ENCODE measurements at regions not wholly inside any gene's neighbourhood (a gene's known extent, or its start where the extent isn't known, plus 50 kb on each side); places are given as distances from the start of the nearest gene placed in this dataset.

DNA sequence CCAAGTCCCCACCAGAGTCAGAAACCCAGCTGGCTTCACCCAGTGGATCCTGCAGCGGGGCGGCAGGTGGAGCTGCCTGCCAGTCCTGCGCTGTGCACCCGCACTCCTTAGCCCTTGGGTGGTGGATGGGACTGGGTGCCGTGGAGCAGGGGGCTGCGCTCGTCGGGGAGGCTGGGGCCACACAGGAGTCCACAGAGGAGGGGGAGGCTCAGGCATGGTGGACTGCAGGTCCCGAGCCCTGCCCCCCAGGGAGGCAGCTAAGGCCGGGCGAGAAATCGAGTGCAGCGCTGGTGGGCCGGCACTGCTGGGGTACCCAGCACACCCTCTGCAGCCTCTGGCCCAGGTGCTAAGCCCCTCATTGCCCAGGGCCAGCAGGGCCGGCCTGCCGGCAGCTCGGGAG is 144.6 kb upstream of the MGAT5 start:
- Histone ChIP-seq H3K36me3 (ENCODE audit: control insufficient read depth, insufficient read depth, low read length) (no peaks in the 10 kb centered on the region), H3K27me3 (ENCODE audit: control insufficient read depth, insufficient read depth, low read length) (no peaks in the 10 kb centered on the region), H2AK5ac (ENCODE audit: low read depth, low read length) (no peak overlapping the region), H2BK5ac (ENCODE audit: low read depth, low read length, poor library complexity, severe bottlenecking) (no peak overlapping the region), H3K9me1 (ENCODE audit: insufficient read depth, low read length) (no peaks in the 10 kb centered on the region), H3K27ac (ENCODE audit: insufficient read depth, low read length) (no peak overlapping the region), H3K4ac (ENCODE audit: low read depth, low read length) (no peak overlapping the region), H2AFZ (replicated peaks; ENCODE audit: low read length, poor library complexity) (no peak overlapping the region), H3K14ac (replicated peaks; ENCODE audit: low read depth, low read length) (no peak overlapping the region), H3K79me1 (ENCODE audit: low read depth in 1 of 2, low read length in 2 of 2) (no peaks in the 10 kb centered on the region), H4K5ac (ENCODE audit: low read depth, low read length) (no peak overlapping the region), H4K91ac (ENCODE audit: insufficient read depth, low read depth, low read length) (no peak overlapping the region), H4K8ac (ENCODE audit: low read depth in 2 of 2, low read length in 2 of 2) (no peak overlapping the region), H3K4me1 (ENCODE audit: control insufficient read depth, insufficient read depth, low read length) (peaks cover 3% of the 10 kb centered on the region; the same call in 1 of the 2 replicates), H3K4me3 (ENCODE audit: insufficient read depth, low read depth, low read length) (no peak overlapping the region), H3K56ac (ENCODE audit: extremely low read depth, insufficient read depth, low read length) (no peak overlapping the region), H2BK15ac (ENCODE audit: low read depth, low read length) (no peak overlapping the region), H2BK120ac (ENCODE audit: low read depth, low read length) (no peak overlapping the region), H3K18ac (ENCODE audit: low read depth, low read length) (no peak overlapping the region), H3K23ac (ENCODE audit: low read depth, low read length) (no peak overlapping the region), H4K20me1 (ENCODE audit: insufficient read depth, low read length) (no peaks in the 10 kb centered on the region), H3K4me2 (ENCODE audit: low read depth, low read length) (no peak overlapping the region), H2AK9ac (replicated peaks; ENCODE audit: low read depth, low read length, poor library complexity) (no peak overlapping the region), H3K9me3 (ENCODE audit: control insufficient read depth, insufficient read depth, low read length) (peaks cover 9% of the 10 kb centered on the region), H3K9ac (ENCODE audit: low read depth, low read length) (no peak overlapping the region), H2BK20ac (ENCODE audit: low read depth, low read length) (no peak overlapping the region)
- in situ Hi-C loops (cut with MboI; ENCODE audit: low sequenced_read_pairs), result no loop called here
- intact Hi-C loops (cut with micrococcal nuclease), result no loop called here
- ChIA-PET CTCF (interaction anchor here (0.6 kb wide), 1 partner anchor 162 kb away, joined by 3 read pairs; no protein-coding TSS in a partner anchor), POLR2A (ENCODE audit: unreplicated experiment) (no interaction called here)
- TF ChIP-seq BHLHE40 (IDR thresholded peaks at IDR 0.05; ENCODE audit: low read depth, low read length), result no peak
- TF ChIP-seq FOS (IDR thresholded peaks at IDR 0.05; ENCODE audit: low read depth, low read length), result no peak
- TF ChIP-seq RAD21 (IDR thresholded peaks at IDR 0.05; ENCODE audit: low read length), result no peak
- TF ChIP-seq SMC3 (IDR thresholded peaks at IDR 0.05; ENCODE audit: low read depth, low read length), result no peak
- TF ChIP-seq CHD1 (IDR thresholded peaks at IDR 0.05; ENCODE audit: low read depth, low read length), result no peak
- no peak for TF ChIP-seq CEBPB (IDR thresholded peaks at IDR 0.05; ENCODE audit: low read depth, low read length)
- no peak for TF ChIP-seq POLR2A (IDR thresholded peaks at IDR 0.05; ENCODE audit: low read depth, low read length)
- TF ChIP-seq, protein P1, sequence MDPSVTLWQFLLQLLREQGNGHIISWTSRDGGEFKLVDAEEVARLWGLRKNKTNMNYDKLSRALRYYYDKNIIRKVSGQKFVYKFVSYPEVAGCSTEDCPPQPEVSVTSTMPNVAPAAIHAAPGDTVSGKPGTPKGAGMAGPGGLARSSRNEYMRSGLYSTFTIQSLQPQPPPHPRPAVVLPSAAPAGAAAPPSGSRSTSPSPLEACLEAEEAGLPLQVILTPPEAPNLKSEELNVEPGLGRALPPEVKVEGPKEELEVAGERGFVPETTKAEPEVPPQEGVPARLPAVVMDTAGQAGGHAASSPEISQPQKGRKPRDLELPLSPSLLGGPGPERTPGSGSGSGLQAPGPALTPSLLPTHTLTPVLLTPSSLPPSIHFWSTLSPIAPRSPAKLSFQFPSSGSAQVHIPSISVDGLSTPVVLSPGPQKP (IDR thresholded peaks at IDR 0.05; ENCODE audit: borderline replicate concordance, low read depth, low read length), result no peak
- TF ChIP-seq NFE2L2 (IDR thresholded peaks at IDR 0.05; ENCODE audit: low read depth, low read length), result no peak
- TF ChIP-seq MAFK (IDR thresholded peaks at IDR 0.05; ENCODE audit: low read depth, low read length), result no peak
- TF ChIP-seq MAZ (IDR thresholded peaks at IDR 0.05; ENCODE audit: borderline replicate concordance, low read depth, low read length), result no peak
- TF ChIP-seq, protein P2, sequence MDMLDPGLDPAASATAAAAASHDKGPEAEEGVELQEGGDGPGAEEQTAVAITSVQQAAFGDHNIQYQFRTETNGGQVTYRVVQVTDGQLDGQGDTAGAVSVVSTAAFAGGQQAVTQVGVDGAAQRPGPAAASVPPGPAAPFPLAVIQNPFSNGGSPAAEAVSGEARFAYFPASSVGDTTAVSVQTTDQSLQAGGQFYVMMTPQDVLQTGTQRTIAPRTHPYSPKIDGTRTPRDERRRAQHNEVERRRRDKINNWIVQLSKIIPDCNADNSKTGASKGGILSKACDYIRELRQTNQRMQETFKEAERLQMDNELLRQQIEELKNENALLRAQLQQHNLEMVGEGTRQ (IDR thresholded peaks at IDR 0.05; ENCODE audit: low read depth, low read length), result no peak
- TF ChIP-seq, protein P3, sequence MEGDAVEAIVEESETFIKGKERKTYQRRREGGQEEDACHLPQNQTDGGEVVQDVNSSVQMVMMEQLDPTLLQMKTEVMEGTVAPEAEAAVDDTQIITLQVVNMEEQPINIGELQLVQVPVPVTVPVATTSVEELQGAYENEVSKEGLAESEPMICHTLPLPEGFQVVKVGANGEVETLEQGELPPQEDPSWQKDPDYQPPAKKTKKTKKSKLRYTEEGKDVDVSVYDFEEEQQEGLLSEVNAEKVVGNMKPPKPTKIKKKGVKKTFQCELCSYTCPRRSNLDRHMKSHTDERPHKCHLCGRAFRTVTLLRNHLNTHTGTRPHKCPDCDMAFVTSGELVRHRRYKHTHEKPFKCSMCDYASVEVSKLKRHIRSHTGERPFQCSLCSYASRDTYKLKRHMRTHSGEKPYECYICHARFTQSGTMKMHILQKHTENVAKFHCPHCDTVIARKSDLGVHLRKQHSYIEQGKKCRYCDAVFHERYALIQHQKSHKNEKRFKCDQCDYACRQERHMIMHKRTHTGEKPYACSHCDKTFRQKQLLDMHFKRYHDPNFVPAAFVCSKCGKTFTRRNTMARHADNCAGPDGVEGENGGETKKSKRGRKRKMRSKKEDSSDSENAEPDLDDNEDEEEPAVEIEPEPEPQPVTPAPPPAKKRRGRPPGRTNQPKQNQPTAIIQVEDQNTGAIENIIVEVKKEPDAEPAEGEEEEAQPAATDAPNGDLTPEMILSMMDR (conservative IDR thresholded peaks at IDR 0.05; ENCODE audit: low read depth, low read length), result no peak
- TF ChIP-seq RCOR1 (IDR thresholded peaks at IDR 0.05; ENCODE audit: insufficient replicate concordance, low read length), result no peak
- TF ChIP-seq MXI1 (IDR thresholded peaks at IDR 0.05; ENCODE audit: borderline replicate concordance, low read depth, low read length), result no peak
- no peak for TF ChIP-seq RFX5 (IDR thresholded peaks at IDR 0.05; ENCODE audit: low read depth, low read length)
- WGBS, 2 experiments (ENCODE audit: extremely low coverage in 2 of 2, insufficient read length in 1 of 2), result 98% methylated on average over 8 of the region's 17 CpGs; no CpG with 5 or more reads in 1 of the 2 experiments
- DNase-seq, result no peak
- no peak for ATAC-seq (ENCODE audit: low read depth)
- dilution Hi-C loops (cut with HindIII; ENCODE audit: low sequenced_read_pairs, unreplicated experiment), result no loop called here
- no TSS peak for BruUV-seq (replicated peaks)
